ENCODE measurements at regions not wholly inside any gene's neighbourhood (a gene's known extent, or its start where the extent isn't known, plus 50 kb on each side); places are given as distances from the start of the nearest gene placed in this dataset.

- DNase-seq (ENCODE audit: low read depth): no peak
- Histone ChIP-seq H3K4me3 (ENCODE audit: low read depth, low read length) (no peak overlapping the region), H3K36me3 (ENCODE audit: control insufficient read depth, insufficient read depth, low read length) (no peaks in the 10 kb centered on the region), H3K27me3 (ENCODE audit: control insufficient read depth, insufficient read depth, low read length) (no peaks in the 10 kb centered on the region)
- no peak for TF ChIP-seq CTCF (IDR thresholded peaks at IDR 0.05; ENCODE audit: insufficient read depth, low read length, poor library complexity, severe bottlenecking)
These were observed 212.3 kb downstream of the BCL11A start for GRCh38 chr2:60341151-60341550.

- Histone ChIP-seq H3K27me3 (ENCODE audit: control insufficient read depth, insufficient read depth, low read length) (no peaks in the 10 kb centered on the region), H3K36me3 (ENCODE audit: control insufficient read depth, insufficient read depth, low read length) (no peaks in the 10 kb centered on the region), H3K4me3 (ENCODE audit: low read depth, low read length) (no peak overlapping the region)
- no peak for TF ChIP-seq CTCF (IDR thresholded peaks at IDR 0.05; ENCODE audit: insufficient read depth, low read length, poor library complexity, severe bottlenecking)
- DNase-seq (ENCODE audit: low read depth): no peak
These were observed 214.2 kb downstream of the BCL11A start for GRCh38 chr2:60339286-60339685.

- no peak for DNase-seq (ENCODE audit: low read depth)
- Histone ChIP-seq H3K36me3 (ENCODE audit: control insufficient read depth, insufficient read depth, low read length) (no peaks in the 10 kb centered on the region), H3K27me3 (ENCODE audit: control insufficient read depth, insufficient read depth, low read length) (no peaks in the 10 kb centered on the region), H3K4me3 (ENCODE audit: low read depth, low read length) (no peak overlapping the region)
- TF ChIP-seq CTCF (IDR thresholded peaks at IDR 0.05; ENCODE audit: insufficient read depth, low read length, poor library complexity, severe bottlenecking): peak; percentile 1
These were observed 216.3 kb downstream of the BCL11A start for GRCh38 chr2:60337142-60337497.

- no peaks in the 10 kb centered on the region for H3K36me3 ChIP-seq (ENCODE audit: control insufficient read depth, insufficient read depth, low read length)
- TF ChIP-seq CTCF (IDR thresholded peaks at IDR 0.05; ENCODE audit: insufficient read depth, low read length, poor library complexity, severe bottlenecking): no peak
- H3K4me3 ChIP-seq (ENCODE audit: low read depth, low read length): no peak overlapping the region
- no peaks in the 10 kb centered on the region for H3K27me3 ChIP-seq (ENCODE audit: control insufficient read depth, insufficient read depth, low read length)
- DNase-seq (ENCODE audit: low read depth): no peak
These were observed 216.9 kb downstream of the BCL11A start for GRCh38 chr2:60336442-60337141.

GRCh38 chr2:60335533-60336237, 217.8 kb downstream of the BCL11A start:
- no peaks in the 10 kb centered on the region for H3K36me3 ChIP-seq (ENCODE audit: control insufficient read depth, insufficient read depth, low read length)
- H3K4me3 ChIP-seq (ENCODE audit: low read depth, low read length): no peak overlapping the region
- no peaks in the 10 kb centered on the region for H3K27me3 ChIP-seq (ENCODE audit: control insufficient read depth, insufficient read depth, low read length)
- DNase-seq (ENCODE audit: low read depth): no peak
- no peak for TF ChIP-seq CTCF (IDR thresholded peaks at IDR 0.05; ENCODE audit: insufficient read depth, low read length, poor library complexity, severe bottlenecking)

Measured in kidney epithelial cell (primary cell).